Urinary bladder (tissue), 3 donors: ENCODE measurements at regions not wholly inside any gene's neighbourhood (a gene's known extent, or its start where the extent isn't known, plus 50 kb on each side); places are given as distances from the start of the nearest gene placed in this dataset.
"Not testable (repeated sequence)": the region's sequence is repeated elsewhere in the genome, so short reads cannot be mapped to it uniquely, and the experiment has no call there.

Experiments used
- DNase-seq: peaks from one replicate; pipeline ENCODE4 v3.0.0-alpha.2; 2015; ENCODE audit errors: extremely low spot score
- H3K27ac ChIP-seq: one replicate; pipeline ENCODE4 v1.5.1; 2013; ENCODE audit warnings: low read depth, mild to moderate bottlenecking, moderate library complexity
- H3K36me3 ChIP-seq: one replicate; pipeline ENCODE4 v1.6.1; 2013; ENCODE audit warnings: mild to moderate bottlenecking, moderate library complexity; ENCODE audit not compliant: insufficient read depth
- H3K4me1 ChIP-seq: one replicate; pipeline ENCODE4 v1.6.1; 2013; ENCODE audit warnings: mild to moderate bottlenecking, moderate library complexity; ENCODE audit not compliant: insufficient read depth
- H3K4me3 ChIP-seq: one replicate; pipeline ENCODE4 v1.5.1; 2013; ENCODE audit warnings: low read depth, low read length
- WGBS: extraction: QIAGEN DNeasy Blood & Tissue Kit; methylation state at CpG from one replicate; pipeline ENCODE4 v1.1.7; 2013; 5-methylcytosine and 5-hydroxymethylcytosine counted together
- donor health status: healthy with polysubstance abuse.
- donor health status: healthy.

- no peak overlapping the region for H3K27ac ChIP-seq
- no peak for DNase-seq
- no peaks in the 10 kb centered on the region for H3K36me3 ChIP-seq
- H3K4me3 ChIP-seq: no peak overlapping the region
- H3K4me1 ChIP-seq: no peaks in the 10 kb centered on the region
- 78% methylated on average over 1 of the region's 1 CpG for WGBS
Measured at GRCh38 chr5:82560969-82561368, 282.8 kb upstream of the RPS23 start.

GRCh38 chr5:82560561-82560960 lies 282.4 kb upstream of the RPS23 start:
- no peak for DNase-seq
- no peak overlapping the region for H3K27ac ChIP-seq
- no peak overlapping the region for H3K4me3 ChIP-seq
- H3K4me1 ChIP-seq: no peaks in the 10 kb centered on the region
- 63% methylated on average over 4 of the region's 4 CpGs for WGBS
- no peaks in the 10 kb centered on the region for H3K36me3 ChIP-seq

DNA sequence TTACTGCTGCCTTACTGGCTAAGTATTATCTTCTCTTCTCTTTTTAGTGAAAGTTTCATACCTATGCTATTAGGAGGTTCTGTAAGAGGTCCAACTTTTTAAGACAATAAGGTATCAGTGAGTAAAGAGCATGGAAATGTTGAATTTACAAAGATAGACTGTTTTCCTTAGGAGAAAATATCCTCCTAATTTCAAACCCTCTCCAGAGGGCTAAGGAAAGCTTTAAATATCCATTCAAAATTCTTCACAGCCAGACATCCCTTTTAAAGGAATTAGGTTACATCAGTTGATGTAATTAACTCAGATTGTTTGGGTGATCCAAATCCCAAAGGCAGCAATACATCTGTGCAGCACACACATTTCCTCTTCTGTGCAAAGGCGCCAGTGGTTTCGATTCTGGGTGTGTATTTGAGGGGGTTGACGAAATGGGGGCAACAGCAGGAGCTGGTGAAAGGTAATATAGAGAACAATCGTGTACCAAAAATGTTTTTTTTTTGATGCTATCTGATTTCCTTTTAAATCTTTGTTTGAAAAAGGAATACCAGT lies 273.8 kb upstream of the RPS23 start:
- Histone ChIP-seq H3K4me3 (no peak overlapping the region), H3K36me3 (no peaks in the 10 kb centered on the region), H3K4me1 (no peaks in the 10 kb centered on the region), H3K27ac (no peak overlapping the region)
- 62% methylated on average over 4 of the region's 4 CpGs for WGBS
- DNase-seq: no peak

GRCh38 chr5:82551192-82551591 lies 273.0 kb upstream of the RPS23 start:
- Histone ChIP-seq H3K4me1 (no peaks in the 10 kb centered on the region), H3K36me3 (no peaks in the 10 kb centered on the region), H3K4me3 (no peak overlapping the region), H3K27ac (no peak overlapping the region)
- no peak for DNase-seq

DNA sequence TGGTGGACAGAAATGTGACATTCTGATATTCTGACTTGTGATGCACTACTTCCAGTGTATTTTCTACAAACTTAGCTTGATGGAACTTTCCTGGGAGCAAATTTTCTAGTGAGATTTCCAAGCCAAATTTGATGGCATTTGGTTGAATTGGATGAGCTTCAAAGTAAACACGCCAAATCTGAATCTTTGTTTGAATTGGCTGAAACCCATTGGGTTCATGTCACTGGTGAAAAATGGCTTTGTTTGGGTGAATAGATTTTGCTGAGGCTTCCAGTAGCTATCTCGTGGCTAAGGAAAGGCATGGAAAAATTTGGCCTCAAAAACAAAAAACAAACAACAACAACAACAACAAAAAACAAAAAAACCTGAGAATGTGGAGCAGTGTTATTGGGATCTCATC lies 271.1 kb upstream of the RPS23 start:
- Histone ChIP-seq H3K36me3 (no peaks in the 10 kb centered on the region), H3K27ac (no peak overlapping the region), H3K4me3 (no peak overlapping the region), H3K4me1 (no peaks in the 10 kb centered on the region)
- DNase-seq: no peak
- 48% methylated on average over 2 of the region's 2 CpGs for WGBS

GRCh38 chr5:82544004-82544403 lies 265.9 kb upstream of the RPS23 start:
- 62% methylated on average over 1 of the region's 1 CpG for WGBS
- no peak overlapping the region for H3K27ac ChIP-seq
- no peaks in the 10 kb centered on the region for H3K4me1 ChIP-seq
- no peak for DNase-seq
- H3K36me3 ChIP-seq: no peaks in the 10 kb centered on the region
- H3K4me3 ChIP-seq: no peak overlapping the region

DNA sequence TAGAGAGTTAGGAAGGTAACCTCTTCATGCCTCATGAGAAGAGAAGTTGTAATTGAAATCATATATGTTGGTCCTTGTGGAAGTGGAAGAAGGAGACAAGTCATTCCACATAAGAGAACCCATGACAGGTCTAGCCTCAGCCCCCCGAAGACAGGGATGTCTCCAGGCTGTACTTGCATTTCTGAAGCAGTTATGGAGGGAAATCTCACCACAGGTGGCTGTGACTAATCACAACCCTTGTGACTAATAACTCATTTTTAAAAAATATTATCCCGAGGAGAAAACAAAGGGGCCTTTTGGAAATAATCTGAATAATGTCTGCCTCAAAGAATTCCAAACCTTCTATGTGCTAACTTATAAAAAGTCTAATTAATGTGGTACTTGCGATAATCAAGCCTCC lies 262.1 kb upstream of the RPS23 start:
- H3K4me3 ChIP-seq: no peak overlapping the region
- H3K27ac ChIP-seq: no peak overlapping the region
- no peaks in the 10 kb centered on the region for H3K36me3 ChIP-seq
- WGBS: 94% methylated on average over 3 of the region's 3 CpGs
- no peaks in the 10 kb centered on the region for H3K4me1 ChIP-seq
- no peak for DNase-seq

DNA sequence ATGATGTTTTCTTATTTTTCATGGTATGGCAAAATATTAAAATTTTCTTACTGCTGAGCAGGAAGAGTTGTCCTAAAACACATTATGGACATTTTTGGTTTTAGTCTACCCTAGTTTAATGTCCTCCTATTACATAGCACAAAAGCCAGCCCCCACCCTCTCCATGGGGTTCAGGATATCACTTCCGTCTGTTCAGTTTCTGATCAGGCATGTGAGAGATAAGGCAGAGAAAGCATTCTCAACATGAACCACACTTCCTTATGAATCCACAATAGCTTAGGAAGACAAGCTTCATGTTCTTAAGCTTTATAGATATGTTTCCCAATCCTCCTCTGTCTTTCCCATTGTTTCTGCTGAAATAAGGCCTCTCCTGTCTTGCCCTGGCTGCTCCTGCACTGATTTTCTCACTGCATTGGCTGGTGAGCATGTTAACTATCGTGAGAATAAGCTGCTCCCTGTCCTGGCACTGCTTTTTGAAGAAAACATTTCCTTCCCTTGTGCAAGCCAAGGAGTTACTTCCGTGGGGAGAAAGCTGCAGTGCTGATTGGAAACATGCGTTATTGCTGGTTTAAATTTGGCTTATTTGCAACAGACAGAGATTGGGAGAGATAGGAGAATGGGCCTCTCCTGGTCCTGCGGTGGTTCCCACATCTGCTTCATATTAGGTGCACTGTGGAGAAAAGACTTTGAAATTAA lies 260.3 kb upstream of the RPS23 start:
- Histone ChIP-seq H3K27ac (no peak overlapping the region), H3K4me3 (no peak overlapping the region)
- no peak for DNase-seq

GRCh38 chr5:82537687-82538306 lies 259.6 kb upstream of the RPS23 start:
- no peak for DNase-seq
- no peak overlapping the region for H3K4me3 ChIP-seq
- 80% methylated on average over 10 of the region's 10 CpGs for WGBS
- H3K27ac ChIP-seq: no peak overlapping the region
- H3K4me1 ChIP-seq: no peaks in the 10 kb centered on the region
- H3K36me3 ChIP-seq: no peaks in the 10 kb centered on the region

More for the DNA sequence above, 260.3 kb upstream of the RPS23 start:
- H3K36me3 ChIP-seq: no peaks in the 10 kb centered on the region
- 55% methylated on average over 5 of the region's 5 CpGs for WGBS
- no peaks in the 10 kb centered on the region for H3K4me1 ChIP-seq

- Histone ChIP-seq H3K27ac (no peak overlapping the region), H3K4me3 (no peak overlapping the region), H3K4me1 (no peaks in the 10 kb centered on the region), H3K36me3 (no peaks in the 10 kb centered on the region)
- 82% methylated on average over 1 of the region's 1 CpG for WGBS
- no peak for DNase-seq
Measured at GRCh38 chr5:82534986-82535385, 256.8 kb upstream of the RPS23 start.

- not testable (repeated sequence) for H3K4me1 ChIP-seq, H3K4me3 ChIP-seq, H3K36me3 ChIP-seq, DNase-seq, H3K27ac ChIP-seq
- 91% methylated on average over 2 of the region's 2 CpGs for WGBS
Measured at GRCh38 chr5:82532075-82532474, 253.9 kb upstream of the RPS23 start.

DNA sequence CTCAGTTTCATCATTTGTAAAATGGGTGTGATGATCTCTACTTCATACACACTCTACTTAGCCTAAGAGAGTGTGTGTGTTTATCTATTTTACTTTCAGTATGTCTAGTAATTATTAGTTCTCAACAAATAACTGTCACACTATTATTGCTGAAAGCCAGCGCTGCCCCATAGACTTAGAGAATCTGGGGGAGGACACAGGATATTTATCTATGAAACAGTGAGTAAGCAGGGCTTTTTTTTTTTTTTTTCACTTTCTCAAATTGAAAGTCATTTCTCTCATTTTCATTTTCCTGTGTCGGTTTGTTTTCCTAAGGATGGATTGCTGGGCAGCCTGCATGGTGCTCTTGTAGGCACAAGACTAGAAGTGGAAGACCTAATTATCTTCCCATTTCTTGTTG lies 248.4 kb upstream of the RPS23 start:
- H3K4me3 ChIP-seq: no peak overlapping the region
- DNase-seq: no peak
- no peak overlapping the region for H3K27ac ChIP-seq
- no peaks in the 10 kb centered on the region for H3K36me3 ChIP-seq
- H3K4me1 ChIP-seq: no peaks in the 10 kb centered on the region
- WGBS: 94% methylated on average over 2 of the region's 2 CpGs

DNA sequence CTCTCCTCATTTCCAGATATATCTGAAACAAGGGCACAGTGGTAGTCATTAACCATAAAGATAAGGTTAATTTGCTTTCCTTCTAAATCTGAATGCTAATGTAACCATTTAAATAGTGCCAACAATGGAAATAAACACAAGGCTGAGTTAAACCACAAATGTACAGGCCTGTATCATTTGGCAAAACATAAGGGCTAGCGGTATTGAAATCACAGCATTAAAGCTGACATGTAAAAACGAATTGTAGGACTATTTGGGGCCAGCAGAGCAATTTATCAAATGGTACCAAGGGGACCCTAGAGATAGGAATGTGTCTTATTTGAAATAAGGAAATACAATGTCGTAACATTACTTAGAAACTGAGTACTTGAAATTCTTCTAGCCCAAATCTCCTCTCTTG lies 247.5 kb upstream of the RPS23 start:
- Histone ChIP-seq H3K27ac (no peak overlapping the region), H3K4me3 (no peak overlapping the region), H3K36me3 (no peaks in the 10 kb centered on the region), H3K4me1 (no peaks in the 10 kb centered on the region)
- WGBS: 83% methylated on average over 3 of the region's 3 CpGs
- no peak for DNase-seq

- DNase-seq: no peak
- Histone ChIP-seq H3K4me3 (no peak overlapping the region), H3K36me3 (no peaks in the 10 kb centered on the region), H3K27ac (no peak overlapping the region), H3K4me1 (no peaks in the 10 kb centered on the region)
- WGBS: 90% methylated on average over 2 of the region's 2 CpGs
Measured at GRCh38 chr5:82523633-82524032, 245.5 kb upstream of the RPS23 start.
